ENCODE measurements at regions not wholly inside any gene's neighbourhood (a gene's known extent, or its start where the extent isn't known, plus 50 kb on each side); places are given as distances from the start of the nearest gene placed in this dataset.

DNA sequence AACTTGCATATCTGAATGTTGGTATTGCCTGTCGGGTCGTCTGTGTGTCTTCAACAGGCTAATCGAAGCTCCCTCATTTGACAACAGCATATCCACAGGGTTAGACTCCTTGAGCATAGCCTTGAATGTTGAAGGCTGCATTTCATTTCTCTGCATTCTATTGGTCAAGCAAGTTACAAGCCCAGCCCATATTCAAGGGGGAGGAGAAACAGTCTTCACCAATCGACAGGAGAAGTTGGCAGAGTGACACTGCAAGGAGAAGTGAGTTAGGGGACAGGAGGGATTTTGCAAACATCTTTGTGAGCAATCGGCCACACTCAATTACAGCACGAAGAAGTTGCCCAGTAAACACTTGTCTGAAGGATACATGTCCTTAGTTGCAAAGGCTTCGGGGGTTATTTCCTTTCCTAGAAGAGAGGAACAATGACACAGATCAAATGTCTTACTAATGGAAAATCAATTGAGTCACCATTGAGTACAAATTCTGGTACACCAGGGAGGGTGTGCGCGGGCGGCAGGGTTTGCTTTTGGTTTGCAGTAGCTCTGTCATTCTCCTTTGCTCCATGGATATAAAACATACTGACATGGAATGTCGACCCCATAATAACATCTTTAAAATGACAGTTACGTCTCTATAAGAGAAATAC is 60.6 kb upstream of the NT5E start:
- TF ChIP-seq, protein P1, sequence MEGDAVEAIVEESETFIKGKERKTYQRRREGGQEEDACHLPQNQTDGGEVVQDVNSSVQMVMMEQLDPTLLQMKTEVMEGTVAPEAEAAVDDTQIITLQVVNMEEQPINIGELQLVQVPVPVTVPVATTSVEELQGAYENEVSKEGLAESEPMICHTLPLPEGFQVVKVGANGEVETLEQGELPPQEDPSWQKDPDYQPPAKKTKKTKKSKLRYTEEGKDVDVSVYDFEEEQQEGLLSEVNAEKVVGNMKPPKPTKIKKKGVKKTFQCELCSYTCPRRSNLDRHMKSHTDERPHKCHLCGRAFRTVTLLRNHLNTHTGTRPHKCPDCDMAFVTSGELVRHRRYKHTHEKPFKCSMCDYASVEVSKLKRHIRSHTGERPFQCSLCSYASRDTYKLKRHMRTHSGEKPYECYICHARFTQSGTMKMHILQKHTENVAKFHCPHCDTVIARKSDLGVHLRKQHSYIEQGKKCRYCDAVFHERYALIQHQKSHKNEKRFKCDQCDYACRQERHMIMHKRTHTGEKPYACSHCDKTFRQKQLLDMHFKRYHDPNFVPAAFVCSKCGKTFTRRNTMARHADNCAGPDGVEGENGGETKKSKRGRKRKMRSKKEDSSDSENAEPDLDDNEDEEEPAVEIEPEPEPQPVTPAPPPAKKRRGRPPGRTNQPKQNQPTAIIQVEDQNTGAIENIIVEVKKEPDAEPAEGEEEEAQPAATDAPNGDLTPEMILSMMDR (IDR thresholded peaks at IDR 0.05) = no peak
- no peak for TF ChIP-seq POLR2A (IDR thresholded peaks at IDR 0.05)
